Endothelial cell of umbilical vein (primary cell): ENCODE measurements at regions not wholly inside any gene's neighbourhood (a gene's known extent, or its start where the extent isn't known, plus 50 kb on each side); places are given as distances from the start of the nearest gene placed in this dataset.

Experiments
- CTCF ChIP-seq, 2 donors: IDR thresholded peaks; 1 replicate in 1 of 2; 2 replicates in 1 of 2; pipeline ENCODE4 v1.5.1; 2011; ENCODE audit warnings: low read length in 2 of 2, mild to moderate bottlenecking in 2 of 2, moderate library complexity in 2 of 2, control low read depth in 1 of 2, inconsistent platforms in 1 of 2, low read depth in 1 of 2; ENCODE audit not compliant: insufficient read depth in 1 of 2; ENCODE audit errors: extremely low read depth in 1 of 2
- EZH2 ChIP-seq: IDR thresholded peaks from 2 replicates; pipeline ENCODE4 v1.6.1; 2012; ENCODE audit warnings: borderline replicate concordance, low read depth, mild to moderate bottlenecking, moderate library complexity, low read length, inconsistent platforms; ENCODE audit not compliant: severe bottlenecking
- JUN ChIP-seq: IDR thresholded peaks from 2 replicates; pipeline ENCODE4 v1.6.1; 2011; ENCODE audit warnings: borderline replicate concordance, low read depth; ENCODE audit not compliant: insufficient read length, insufficient read depth
- MYC ChIP-seq: IDR thresholded peaks from one replicate; pipeline ENCODE4 v1.6.1; 2011; ENCODE audit warnings: mild to moderate bottlenecking, low read depth, low read length

- TF ChIP-seq EZH2 (no peak), CTCF (IDR thresholded peaks at IDR 0.05; ENCODE audit: extremely low read depth in 1 of 2, insufficient read depth in 1 of 2, low read depth in 1 of 2, low read length in 2 of 2) (no peak), MYC (no peak), JUN (no peak)
These were observed 165.8 kb upstream of the CNOT2 start for GRCh38 chr12:70077441-70077840.
